ENCODE measurements at regions not wholly inside any gene's neighbourhood (a gene's known extent, or its start where the extent isn't known, plus 50 kb on each side); places are given as distances from the start of the nearest gene placed in this dataset.
"Not testable (repeated sequence)": the region's sequence is repeated elsewhere in the genome, so short reads cannot be mapped to it uniquely, and the experiment has no call there.

DNA sequence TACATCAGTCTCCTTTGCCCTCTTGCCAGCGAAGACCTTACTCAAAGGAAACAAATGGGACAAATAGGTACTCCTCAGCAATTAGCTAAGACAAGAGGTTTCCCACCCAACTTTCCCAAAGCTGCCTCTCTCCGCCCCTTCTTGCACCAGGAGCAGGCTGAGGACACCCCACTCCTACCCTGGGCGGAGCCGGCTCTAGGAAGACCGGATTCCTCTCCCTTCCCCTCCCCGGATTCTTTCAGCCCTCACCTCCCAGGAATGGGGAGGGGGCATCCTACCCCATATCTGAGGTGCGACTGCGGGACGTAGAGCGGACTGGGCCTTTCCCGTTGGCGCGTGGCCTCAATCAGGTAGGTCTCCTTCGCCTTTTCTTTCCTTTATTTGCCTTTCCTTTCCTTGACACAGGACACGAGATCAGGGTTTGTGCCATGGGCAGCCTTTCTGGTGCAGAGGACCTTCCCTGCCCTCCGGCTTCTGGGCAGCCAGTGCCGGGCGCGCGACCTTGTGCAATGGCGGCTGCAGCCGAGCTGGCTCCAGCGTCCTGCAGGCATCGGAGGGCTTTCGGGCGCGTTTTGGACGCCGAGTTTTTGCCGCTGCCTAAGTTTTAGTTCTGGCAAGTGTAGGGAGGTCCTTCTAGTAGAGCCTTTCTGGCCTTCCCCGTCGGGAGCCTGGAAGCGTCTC, 279.9 kb downstream of the PLS3 start:
- not testable (repeated sequence) for DNase-seq

DNA sequence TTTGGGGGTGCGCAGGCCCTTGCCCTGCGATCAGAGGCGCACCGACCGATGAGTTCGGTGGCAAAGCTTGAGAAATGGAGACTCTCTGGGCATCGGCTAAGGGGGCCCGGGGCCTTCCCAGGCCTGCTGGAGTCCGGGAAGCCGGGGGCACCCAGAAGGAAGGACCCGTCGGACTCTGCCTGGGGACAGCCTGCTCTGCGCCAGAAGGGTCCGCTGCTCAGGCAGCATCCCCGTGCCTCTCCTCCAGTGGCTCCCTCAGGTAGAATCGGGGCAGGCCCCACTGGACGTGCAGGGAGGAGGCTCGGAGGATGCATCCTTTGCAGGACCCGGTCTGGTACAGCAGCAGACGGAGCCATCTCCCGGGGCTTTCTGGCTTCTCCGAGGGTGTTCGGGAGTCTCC, 290.0 kb downstream of the PLS3 start:
- DNase-seq: not testable (repeated sequence)

DNA sequence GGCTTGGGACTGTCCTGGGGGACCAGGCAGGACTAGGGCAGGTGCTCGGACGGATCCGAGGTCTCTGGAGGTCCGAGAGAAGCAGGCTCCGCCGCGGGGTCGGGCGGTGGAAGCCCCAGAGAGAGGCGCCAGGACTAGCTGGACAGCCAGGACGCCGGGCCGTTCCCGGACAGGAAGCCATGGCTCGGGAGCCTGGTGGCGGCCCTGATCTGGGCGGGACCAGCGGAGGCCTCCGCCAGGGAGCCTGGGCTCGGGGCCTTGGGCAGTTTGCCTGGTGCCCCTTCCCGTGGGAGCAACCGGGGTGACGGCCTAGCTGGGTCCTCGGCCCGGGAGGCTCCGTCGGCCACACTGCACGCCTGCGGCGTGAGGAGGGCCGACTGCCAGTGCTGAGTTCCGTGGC, 292.3 kb downstream of the PLS3 start:
- not testable (repeated sequence) for DNase-seq

DNA sequence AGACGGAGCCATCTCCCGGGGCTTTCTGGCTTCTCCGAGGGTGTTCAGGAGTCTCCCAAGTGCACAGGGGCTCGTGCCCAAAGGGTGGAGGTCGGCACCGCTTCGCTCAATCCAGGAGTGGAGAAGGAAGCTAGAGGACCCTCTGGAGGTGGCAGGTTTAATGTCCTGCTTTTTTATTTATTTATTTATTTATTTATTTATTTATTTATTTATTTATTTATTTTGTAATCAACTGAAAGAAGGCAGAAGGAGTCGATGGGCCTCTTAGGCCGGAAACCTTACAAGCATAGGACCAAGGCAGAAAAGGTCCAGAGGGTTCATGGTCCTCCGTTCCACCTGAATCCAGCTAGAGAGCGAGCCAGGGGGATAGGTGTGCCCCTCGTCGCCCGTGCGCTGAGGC, 289.4 kb upstream of the AGTR2 start:
- not testable (repeated sequence) for DNase-seq

DNA sequence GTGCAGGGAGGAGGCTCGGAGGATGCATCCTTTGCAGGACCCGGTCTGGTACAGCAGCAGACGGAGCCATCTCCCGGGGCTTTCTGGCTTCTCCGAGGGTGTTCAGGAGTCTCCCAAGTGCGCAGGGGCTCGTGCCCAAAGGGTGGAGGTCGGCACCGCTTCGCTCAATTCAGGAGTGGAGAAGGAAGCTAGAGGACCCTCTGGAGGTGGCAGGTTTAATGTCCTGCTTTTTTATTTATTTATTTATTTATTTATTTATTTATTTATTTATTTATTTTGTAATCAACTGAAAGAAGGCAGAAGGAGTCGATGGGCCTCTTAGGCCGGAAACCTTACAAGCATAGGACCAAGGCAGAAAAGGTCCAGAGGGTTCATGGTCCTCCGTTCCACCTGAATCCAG, 286.4 kb upstream of the AGTR2 start:
- DNase-seq: not testable (repeated sequence)

DNA sequence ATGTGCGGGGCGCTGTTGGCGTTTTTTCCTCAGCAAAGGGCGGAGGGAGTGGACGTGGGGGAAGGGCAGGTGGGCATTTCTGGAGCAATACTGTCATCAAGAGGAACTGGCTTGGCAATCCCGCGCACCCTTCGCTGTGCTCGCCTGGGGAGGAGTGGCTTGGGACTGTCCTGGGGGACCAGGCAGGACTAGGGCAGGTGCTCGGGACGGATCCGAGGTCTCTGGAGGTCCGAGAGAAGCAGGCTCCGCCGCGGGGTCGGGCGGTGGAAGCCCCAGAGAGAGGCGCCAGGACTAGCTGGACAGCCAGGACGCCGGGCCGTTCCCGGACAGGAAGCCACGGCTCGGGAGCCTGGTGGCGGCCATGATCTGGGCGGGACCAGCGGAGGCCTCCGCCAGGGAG, 282.5 kb upstream of the AGTR2 start:
- DNase-seq: not testable (repeated sequence)

DNA sequence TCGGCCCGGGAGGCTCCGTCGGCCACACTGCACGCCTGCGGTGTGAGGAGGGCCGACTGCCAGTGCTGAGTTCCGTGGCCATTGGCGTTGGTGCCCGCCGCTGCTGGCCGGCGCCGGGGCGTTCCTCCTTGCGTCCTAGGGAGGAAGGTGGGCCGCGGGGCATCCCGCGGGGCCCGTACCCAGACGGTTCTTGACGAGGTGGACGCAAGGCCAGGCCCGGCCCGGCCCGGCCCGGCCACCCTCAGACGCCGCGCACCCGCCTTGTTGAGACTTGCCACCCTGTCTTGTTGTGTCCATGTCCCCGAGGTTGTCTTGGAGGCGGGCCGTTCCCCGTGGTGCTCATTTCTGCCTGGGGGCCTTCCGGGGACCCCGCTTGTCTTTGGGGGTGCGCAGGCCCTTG, 282.0 kb upstream of the AGTR2 start:
- not testable (repeated sequence) for DNase-seq

DNA sequence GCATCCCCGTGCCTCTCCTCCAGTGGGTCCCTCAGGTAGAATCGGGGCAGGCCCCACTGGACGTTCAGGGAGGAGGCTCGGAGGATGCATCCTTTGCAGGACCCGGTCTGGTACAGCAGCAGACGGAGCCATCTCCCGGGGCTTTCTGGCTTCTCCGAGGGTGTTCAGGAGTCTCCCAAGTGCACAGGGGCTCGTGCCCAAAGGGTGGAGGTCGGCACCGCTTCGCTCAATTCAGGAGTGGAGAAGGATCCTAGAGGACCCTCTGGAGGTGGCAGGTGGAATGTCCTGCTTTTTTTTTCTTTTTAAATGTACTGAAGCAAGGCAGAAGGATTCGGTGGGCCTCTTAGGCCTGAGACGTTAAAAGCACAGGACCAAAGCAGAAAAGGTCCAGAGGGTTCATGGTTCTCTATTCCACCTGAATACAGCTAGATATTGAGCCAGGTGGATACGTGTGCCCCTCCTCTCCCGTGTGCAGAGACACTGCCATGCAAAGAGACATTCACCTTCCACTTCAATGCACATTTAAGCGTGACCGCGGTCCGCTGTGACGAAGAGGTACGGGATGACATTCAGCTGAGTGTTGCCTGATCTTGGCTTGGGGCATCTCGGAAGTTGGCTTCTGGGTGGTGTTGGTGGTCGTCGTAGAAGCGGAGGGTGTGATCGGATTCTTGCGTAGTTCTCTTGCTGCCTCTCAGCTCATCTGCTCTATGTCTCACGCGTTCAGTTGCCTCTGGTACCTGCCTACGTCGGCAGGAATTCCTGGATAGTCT, 281.2 kb upstream of the AGTR2 start:
- no peak for DNase-seq

DNA sequence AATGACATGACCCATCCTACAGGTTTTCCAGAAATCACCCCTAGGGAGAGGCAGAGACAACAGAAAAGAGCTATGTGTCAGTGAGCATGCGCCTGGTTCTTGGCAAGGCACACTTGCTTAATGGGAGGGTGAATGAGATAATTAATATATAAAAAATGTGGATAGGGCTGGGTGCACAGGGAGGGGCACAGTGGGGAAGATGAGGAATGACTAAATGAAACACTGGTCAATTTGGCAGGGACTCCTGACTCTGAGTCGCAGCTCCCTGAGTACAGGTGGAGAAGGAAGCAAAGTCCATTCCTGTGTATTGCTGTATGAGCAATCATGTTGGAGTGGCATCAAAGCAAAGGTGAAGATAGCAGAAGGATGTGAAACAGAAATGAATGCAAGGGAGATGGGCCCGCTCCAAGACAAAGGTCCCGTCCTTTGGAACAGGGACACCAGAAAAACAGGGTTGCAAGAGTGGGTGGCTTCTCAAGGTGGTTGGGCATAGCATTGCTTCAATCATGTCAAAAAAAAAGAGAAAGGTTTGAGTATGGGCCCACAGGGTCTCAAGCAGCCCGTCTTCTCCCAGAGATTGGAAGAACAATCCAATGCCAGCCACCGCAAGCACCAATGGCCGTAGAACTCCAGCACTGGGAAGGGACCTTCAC, 278.4 kb upstream of the AGTR2 start:
- peak in 5 of 14 donors; percentile 5 to 22 (median 13) for DNase-seq

DNA sequence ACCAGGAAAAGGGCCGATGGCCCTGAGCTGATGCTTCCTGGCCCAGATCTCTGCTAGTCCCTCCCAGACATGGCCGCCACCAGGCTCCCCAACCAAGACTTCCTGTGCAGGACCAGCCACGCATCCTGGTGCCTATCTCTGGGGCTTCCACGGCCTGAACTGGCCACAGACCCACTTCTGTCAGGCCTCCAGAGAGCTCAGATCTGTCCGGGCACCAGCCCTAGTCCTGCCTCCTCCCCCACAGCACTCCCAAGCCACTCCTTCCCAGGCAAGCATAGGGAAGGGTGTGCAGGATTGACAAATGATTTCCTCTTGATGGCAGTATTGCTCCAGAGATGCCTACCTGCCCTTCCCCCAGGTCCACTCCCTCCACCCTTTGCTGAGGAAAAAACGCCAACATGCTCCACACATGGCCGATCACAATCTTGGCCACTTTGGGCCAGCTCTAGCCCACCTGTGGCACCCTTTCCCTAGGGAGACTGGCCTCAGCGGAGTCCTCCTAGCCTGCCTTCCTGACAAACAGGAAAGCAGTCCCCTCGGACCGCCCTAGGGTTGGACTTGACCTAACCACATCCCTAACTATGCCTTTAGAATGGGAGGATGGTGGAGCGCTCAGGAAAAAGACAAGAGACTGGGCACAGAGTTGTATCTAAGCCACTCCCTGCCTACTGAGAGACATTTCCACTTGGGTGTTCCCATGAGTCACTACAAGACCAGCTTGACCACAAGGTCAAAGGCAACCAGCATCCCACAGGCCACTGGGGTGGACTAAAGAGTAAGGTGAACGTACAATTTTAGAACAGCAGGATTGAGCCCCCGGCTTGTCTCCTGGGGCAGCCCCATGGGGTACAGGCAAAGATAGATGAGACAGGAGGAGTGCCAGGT, 277.5 kb upstream of the AGTR2 start:
- DNase-seq: peak; percentile 2 to 87 (median 70)

DNA sequence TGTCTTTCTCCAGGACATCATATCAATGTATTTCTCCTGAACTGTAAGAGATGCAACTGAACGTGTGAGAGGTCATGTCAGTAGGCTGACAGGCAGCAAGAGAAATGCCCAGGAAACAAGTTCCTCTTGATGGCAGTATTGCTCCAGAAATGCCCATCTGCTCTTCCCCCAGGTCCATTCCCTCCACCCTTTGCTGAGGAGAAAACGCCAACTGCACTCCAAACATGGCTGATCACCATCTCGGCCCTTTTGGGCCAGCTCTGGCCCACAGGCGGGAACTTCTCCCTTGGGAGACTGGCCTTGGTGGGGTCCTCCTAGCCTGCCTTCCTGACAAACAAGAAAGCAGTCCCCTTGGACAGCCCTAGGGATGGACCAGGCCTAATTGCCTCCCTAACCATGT, 276.5 kb upstream of the AGTR2 start:
- DNase-seq: peak in 10 of 14 donors; percentile 0 to 57 (median 40)

DNA sequence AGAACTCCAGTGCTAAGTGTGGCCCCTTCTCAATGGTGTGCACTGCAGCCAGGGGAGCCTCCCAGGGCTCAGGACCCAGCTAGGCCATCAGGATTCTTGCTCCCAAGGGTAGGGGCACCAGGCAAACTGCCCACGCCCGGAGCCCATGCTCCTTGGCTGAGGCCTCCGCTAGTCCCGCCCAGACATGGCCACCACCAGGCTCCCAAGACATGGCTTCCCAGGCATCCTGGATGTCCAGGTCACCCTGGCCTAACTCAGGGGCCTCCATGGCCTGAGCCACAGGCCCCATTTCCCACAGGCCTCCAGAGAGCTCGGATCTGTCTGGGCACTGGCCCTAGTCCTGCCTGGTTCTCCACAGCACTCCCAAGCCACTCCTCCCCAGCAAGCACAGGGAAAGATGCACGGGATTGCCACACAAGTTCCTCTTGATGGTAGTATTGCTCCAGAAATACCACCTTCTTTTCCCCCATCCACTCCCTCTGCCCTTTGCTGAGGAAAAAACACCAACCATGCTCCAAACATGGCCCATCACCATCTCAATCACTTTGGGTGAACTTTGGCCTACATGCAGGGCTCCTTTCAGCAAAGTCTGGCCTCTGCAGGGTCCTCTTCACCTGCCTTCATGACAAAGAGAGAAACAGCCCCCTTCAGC, 274.7 kb upstream of the AGTR2 start:
- no peak for DNase-seq

DNA sequence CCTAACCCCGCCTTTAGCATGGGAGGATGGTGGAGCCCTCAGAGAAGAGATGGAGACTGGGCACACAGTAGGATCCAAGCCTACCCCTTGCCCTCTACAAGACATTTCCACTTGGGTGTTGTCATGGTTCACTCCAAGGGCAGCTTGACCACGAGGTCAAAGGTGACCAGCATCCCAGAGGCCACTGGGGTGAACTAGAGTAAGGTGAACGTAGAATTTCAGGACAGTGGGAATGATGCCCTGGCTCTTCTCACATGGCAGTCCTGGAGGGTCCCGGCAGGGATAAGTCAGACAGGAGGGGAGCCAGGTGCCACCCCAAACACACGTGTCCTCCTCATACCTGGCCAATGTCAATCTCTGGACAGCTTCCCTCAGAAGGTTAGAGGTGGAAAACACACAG, 274.2 kb upstream of the AGTR2 start:
- no peak for DNase-seq

DNA sequence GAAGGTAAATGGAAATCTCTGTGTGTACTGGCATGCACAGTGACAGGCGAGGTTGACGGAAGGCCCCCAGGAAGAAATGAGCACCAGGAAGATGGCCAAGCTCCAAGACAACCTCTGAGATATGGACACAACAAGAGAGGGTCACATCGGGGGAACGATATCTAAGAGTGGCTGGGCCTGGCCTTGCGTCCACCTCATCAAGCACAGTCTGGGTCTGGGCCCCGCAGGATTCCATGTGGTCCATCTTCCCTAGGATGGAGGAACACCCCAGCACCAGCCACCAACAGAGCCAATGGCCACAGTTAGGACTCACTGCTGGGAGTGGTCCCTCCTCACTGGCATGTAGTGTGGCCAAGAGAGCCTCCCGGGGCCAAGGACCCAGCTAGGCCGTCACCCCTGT, 272.6 kb upstream of the AGTR2 start:
- no peak for DNase-seq

DNA sequence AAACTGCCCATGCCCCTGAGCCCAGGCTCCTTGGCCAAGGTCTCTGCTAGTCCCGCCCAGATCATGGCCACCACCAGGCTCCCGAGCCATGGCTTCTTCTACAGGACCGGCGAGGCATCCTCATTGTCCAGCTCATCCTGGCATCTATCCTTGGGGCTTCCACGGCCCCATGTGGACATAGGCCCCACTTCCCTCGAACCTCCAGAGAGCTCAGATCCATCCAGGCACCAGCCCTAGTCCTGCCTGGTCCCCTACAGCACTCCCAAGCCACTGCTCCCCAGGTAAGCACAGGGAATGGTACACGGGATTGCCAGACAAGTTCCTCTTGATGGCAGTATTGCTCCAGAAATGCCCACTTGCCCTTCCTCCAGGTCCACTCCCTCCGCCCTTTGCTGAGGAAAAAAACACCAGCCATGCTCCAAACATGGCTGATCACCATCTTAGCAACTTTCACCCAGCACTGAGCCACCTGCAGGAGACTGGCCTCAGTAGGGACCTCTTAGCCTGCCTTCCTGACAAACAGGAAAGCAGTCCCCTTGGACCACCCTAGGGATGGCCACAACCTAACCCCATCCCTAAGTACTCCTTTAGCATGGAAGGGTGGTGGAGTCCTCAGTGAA, 272.1 kb upstream of the AGTR2 start:
- DNase-seq: peak in 10 of 14 donors; percentile 36 to 80 (median 64)

DNA sequence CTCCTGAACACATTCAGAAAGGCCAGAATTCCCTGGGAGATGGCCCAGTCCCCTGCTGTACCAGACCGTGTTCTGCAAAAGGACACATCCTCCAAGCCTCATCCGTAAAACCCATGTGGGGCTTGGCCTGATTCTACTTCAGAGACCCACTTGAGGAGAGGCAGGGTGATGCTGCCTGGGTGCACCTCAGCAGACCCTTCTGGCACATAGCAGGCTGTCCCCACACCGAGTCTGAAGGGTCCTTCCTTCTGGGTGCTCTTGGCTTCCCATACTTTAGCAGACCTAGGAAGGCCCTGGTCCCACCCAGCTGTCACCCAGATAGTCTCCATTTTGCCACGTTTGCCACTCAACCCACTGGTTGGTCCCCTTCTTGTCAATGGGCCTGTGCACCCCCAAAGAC, 270.1 kb upstream of the AGTR2 start:
- DNase-seq: no peak

DNA sequence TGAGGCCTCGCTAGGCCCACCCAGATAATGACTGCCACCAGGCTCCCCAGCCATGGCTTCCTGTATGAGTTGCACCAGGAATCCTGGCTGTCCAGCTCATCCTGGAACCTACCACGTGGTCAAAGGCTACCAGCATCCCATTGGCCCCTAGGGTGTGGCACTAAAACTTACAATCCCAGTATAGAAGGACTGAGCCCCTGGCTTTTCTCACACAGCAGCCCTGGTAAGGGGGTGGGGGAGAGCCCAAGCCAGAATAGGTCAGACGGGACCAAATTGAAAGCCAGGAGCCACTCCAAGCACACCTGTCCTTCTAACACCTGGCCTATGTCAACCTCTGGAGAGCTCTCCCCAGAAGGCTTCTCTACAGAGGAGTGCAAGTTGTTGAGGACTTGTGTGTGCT, 269.3 kb upstream of the AGTR2 start:
- DNase-seq: no peak

DNA sequence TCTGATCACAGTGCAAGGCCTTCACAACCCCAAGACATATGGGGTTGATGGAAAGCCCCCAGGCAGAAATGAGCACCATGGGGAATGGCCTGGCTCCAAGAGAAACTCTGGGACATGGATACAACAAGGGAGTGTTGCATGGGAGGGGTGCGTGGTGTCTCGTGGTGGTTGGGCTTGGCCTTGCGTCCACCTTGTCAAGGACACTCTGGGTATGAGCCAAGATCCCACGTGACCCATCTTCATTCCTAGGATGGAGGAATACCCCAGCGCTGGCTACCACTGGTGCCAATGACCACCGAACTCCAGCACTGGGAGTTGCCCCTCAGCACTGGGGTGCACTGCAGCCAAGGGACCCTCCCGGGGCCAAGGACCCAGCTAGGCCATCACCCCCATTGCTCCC, 267.5 kb upstream of the AGTR2 start:
- no peak for DNase-seq

DNA sequence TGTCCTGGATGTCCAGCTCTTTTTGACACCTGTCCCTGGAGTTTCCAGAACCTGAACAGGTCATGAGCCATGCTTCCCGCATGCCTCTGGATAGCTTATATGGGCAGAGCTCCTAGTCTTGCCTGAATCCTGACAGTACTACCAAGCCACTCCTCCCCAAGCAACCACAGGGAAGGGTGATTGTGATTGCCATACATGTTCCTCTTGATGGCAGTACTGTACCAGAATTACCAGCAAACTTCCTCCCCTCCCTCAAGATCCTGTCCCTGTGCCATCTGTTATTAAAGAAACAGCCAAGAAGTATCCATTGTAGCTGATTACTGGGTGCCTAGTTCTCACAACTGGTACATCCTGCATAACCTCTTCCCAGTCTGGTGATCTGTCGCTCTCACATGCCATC, 264.3 kb upstream of the AGTR2 start:
- DNase-seq: no peak

DNA sequence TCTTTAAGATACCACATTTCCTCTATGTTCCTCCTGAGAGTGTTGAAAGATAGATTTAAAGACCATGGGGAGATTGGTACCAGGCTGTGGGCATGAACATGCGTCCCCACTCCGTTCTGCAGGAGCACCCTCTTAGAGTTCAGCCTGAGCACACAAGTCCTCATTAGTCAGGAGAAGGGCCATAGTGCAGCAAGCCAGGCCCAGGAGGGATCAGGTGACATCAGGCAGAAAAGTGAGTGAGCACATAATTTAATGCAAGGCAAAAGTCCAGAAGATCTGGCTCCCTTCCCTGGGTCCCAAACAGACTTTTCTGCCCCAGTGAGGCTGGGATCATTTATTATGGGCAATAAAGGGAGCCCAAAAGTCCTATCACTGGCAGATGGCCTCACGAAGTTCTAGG, 263.7 kb upstream of the AGTR2 start:
- DNase-seq: no peak

DNA sequence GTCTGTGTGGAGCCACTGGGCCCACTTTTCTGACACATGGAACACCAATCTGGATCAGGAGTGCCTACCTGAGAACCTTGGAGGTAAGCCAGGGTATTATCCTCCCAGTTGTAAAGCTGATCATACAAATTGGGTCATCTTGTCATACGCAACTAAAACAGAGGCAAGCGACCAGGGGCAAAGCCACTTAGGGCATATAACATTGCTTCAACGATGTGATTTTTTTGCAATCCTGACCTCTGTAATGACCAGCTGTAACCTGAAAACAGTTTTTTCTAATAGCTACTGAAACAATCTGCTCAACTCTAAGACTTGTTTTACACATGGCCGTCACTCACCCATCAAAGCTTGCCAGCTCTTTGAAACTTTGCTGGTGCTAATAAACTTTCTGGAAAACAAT, 261.5 kb upstream of the AGTR2 start:
- no peak for DNase-seq

DNA sequence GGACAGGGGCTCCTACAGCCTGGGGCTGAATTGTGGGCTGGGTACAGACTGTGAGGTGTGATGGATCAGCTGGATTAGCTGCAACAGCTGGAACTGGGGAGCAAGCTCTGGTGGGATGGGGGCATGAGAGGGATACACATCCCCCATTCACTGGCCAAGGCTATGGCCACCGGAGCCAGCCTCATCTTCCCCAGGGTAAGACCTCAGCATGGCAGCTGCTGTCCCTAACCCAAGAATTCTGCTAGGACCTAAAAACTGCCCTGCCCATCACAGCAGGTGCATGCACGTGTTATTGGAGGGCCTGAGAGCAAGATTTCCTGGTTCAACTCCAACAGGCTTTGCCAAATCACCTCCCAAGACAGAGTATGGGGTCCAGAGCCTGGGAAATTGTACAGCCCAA, 258.6 kb upstream of the AGTR2 start:
- DNase-seq: no peak
